T-helper 17 cell (primary cell): ENCODE measurements at regions not wholly inside any gene's neighbourhood (a gene's known extent, or its start where the extent isn't known, plus 50 kb on each side); places are given as distances from the start of the nearest gene placed in this dataset.
A peak's percentile ranks its signal among the peaks of the same experiment; 100 is the strongest.

Experiments used
- ATAC-seq: fragments of 150-1000 bp; cut with Tn5 transposase; 2 replicates; pipeline ENCODE4 v1.10.0; 2021; ENCODE audit warnings: mild to moderate bottlenecking, moderate library complexity
- DNase-seq, 3 donors: peaks; one replicate each; pipeline versions ENCODE4 v3.0.0 to v3.0.0-alpha.2; 2020 to 2021
- H3K9me3 ChIP-seq: one replicate; pipeline ENCODE4 v1.7.0; 2013; ENCODE audit warnings: low read length, mild to moderate bottlenecking; ENCODE audit not compliant: control insufficient read depth, poor library complexity, severe bottlenecking
- H3K27ac Mint-ChIP-seq: one replicate; pipeline ENCODE4 v1.8.0; 2022; ENCODE audit warnings: mild to moderate bottlenecking, moderate library complexity, mixed read lengths
- H3K27me3 Mint-ChIP-seq: one replicate; pipeline ENCODE4 v1.8.0; 2022; ENCODE audit warnings: mixed read lengths
- H3K36me3 Mint-ChIP-seq: one replicate; pipeline ENCODE4 v1.8.0; 2022; ENCODE audit warnings: low read depth, mixed read lengths
- H3K4me1 Mint-ChIP-seq: one replicate; pipeline ENCODE4 v1.8.0; 2022; ENCODE audit warnings: mild to moderate bottlenecking, mixed read lengths
- H3K4me3 Mint-ChIP-seq: one replicate; pipeline ENCODE4 v1.8.0; 2022; ENCODE audit warnings: mild to moderate bottlenecking, moderate library complexity, mixed read lengths

GRCh38 chr14:92254786-92255185 lies 68.2 kb upstream of the SLC24A4 start:
- peaks cover 5% of the 10 kb centered on the region for H3K4me1 Mint-ChIP-seq
- no peak overlapping the region for H3K4me3 Mint-ChIP-seq
- peaks cover 67% of the 10 kb centered on the region for H3K27me3 Mint-ChIP-seq
- no peak overlapping the region for H3K27ac Mint-ChIP-seq
- peaks cover 7% of the 10 kb centered on the region for H3K36me3 Mint-ChIP-seq
- no peak for DNase-seq
- H3K9me3 ChIP-seq = no peaks in the 10 kb centered on the region
- ATAC-seq = no peak

GRCh38 chr14:92258934-92259333 lies 64.0 kb upstream of the SLC24A4 start:
- peaks cover 43% of the 10 kb centered on the region for H3K27me3 Mint-ChIP-seq
- DNase-seq (no peak), ATAC-seq (no peak)
- no peak overlapping the region for H3K4me3 Mint-ChIP-seq
- H3K9me3 ChIP-seq = no peaks in the 10 kb centered on the region
- H3K27ac Mint-ChIP-seq = no peak overlapping the region
- H3K36me3 Mint-ChIP-seq = peaks cover 2% of the 10 kb centered on the region
- peaks cover 5% of the 10 kb centered on the region for H3K4me1 Mint-ChIP-seq

GRCh38 chr14:92259613-92260357 lies 63.2 kb upstream of the SLC24A4 start:
- DNase-seq = no peak
- no peak overlapping the region for H3K27ac Mint-ChIP-seq
- H3K9me3 ChIP-seq = no peaks in the 10 kb centered on the region
- peaks cover 2% of the 10 kb centered on the region for H3K36me3 Mint-ChIP-seq
- peaks cover 41% of the 10 kb centered on the region for H3K27me3 Mint-ChIP-seq
- peaks cover 5% of the 10 kb centered on the region for H3K4me1 Mint-ChIP-seq
- H3K4me3 Mint-ChIP-seq = no peak overlapping the region
- peak; percentile 23 for ATAC-seq

- H3K9me3 ChIP-seq = no peaks in the 10 kb centered on the region
- no peak for ATAC-seq
- no peak for DNase-seq
- Mint-ChIP-seq H3K27me3 (peaks cover 35% of the 10 kb centered on the region), H3K4me1 (no peaks in the 10 kb centered on the region), H3K4me3 (no peak overlapping the region), H3K27ac (no peak overlapping the region), H3K36me3 (no peaks in the 10 kb centered on the region)
These were observed 59.3 kb upstream of the SLC24A4 start for GRCh38 chr14:92263681-92264080.

- no peak overlapping the region for H3K27ac Mint-ChIP-seq
- H3K9me3 ChIP-seq = no peaks in the 10 kb centered on the region
- peaks cover 40% of the 10 kb centered on the region for H3K27me3 Mint-ChIP-seq
- no peaks in the 10 kb centered on the region for H3K36me3 Mint-ChIP-seq
- H3K4me3 Mint-ChIP-seq = no peak overlapping the region
- no peaks in the 10 kb centered on the region for H3K4me1 Mint-ChIP-seq
- DNase-seq (no peak), ATAC-seq (no peak)
These were observed 58.8 kb upstream of the SLC24A4 start for GRCh38 chr14:92264195-92264594.

- H3K9me3 ChIP-seq = no peaks in the 10 kb centered on the region
- Mint-ChIP-seq H3K36me3 (no peaks in the 10 kb centered on the region), H3K27me3 (peaks cover 44% of the 10 kb centered on the region), H3K4me3 (no peak overlapping the region), H3K27ac (no peak overlapping the region), H3K4me1 (no peaks in the 10 kb centered on the region)
- DNase-seq = no peak
- no peak for ATAC-seq
These were observed 56.7 kb upstream of the SLC24A4 start for GRCh38 chr14:92266216-92266615.
